ENCODE measurements at regions not wholly inside any gene's neighbourhood (a gene's known extent, or its start where the extent isn't known, plus 50 kb on each side); places are given as distances from the start of the nearest gene placed in this dataset.

DNA sequence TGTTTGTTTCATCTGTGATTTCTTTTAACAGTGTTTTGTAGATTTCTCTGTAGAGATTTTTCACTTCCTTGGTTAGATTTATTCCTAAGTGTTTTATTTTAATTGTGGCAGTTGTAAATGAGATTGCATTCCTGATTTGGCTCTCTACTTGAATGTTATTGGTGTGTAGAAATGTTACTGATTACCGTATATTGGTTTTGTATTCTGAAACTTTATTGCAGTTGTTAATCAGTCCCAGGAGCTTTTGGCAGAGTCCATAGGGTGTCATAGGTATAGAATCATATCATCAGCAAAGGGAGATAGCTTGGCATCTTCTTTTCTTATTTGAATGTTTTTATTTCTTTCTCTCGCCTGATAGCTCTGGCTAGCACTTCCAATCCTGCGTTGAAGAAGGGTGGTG is 1386.7 kb downstream of the SLITRK5 start:
- TF ChIP-seq CTCF (IDR thresholded peaks at IDR 0.05; ENCODE audit: low read depth, low read length, missing input control) (no peak), RXRA (IDR thresholded peaks at IDR 0.05) (no peak), MAX (IDR thresholded peaks at IDR 0.05) (no peak), REST (IDR thresholded peaks at IDR 0.05) (no peak), TAF1 (conservative IDR thresholded peaks at IDR 0.05) (no peak), HNF4A (conservative IDR thresholded peaks at IDR 0.05) (no peak), FOXA1 (IDR thresholded peaks at IDR 0.05) (no peak), JUND (IDR thresholded peaks at IDR 0.05) (no peak), YY1 (IDR thresholded peaks at IDR 0.05) (no peak)
- TF ChIP-seq, protein P1, sequence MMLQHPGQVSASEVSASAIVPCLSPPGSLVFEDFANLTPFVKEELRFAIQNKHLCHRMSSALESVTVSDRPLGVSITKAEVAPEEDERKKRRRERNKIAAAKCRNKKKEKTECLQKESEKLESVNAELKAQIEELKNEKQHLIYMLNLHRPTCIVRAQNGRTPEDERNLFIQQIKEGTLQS (IDR thresholded peaks at IDR 0.05): no peak

Measured in liver (tissue), 3 donors.